IPS-15b (cell line): ENCODE measurements at regions not wholly inside any gene's neighbourhood (a gene's known extent, or its start where the extent isn't known, plus 50 kb on each side); places are given as distances from the start of the nearest gene placed in this dataset.

Experiments used
- H3K27me3 ChIP-seq: one replicate; pipeline ENCODE4 v1.6.1; 2013; ENCODE audit warnings: low read length; ENCODE audit not compliant: control insufficient read depth, insufficient read depth
- H3K36me3 ChIP-seq: one replicate; pipeline ENCODE4 v1.6.1; 2013; ENCODE audit warnings: low read length; ENCODE audit not compliant: control insufficient read depth, insufficient read depth
- H3K4me1 ChIP-seq: one replicate; pipeline ENCODE4 v1.6.1; 2013; ENCODE audit warnings: mild to moderate bottlenecking, low read length; ENCODE audit not compliant: control insufficient read depth, insufficient read depth
- H3K4me3 ChIP-seq: one replicate; pipeline ENCODE4 v1.5.1; 2013; ENCODE audit warnings: low read depth, low read length
- H3K9ac ChIP-seq: one replicate; pipeline ENCODE4 v1.6.1; 2013; ENCODE audit warnings: low read depth, mild to moderate bottlenecking, low read length
- H3K9me3 ChIP-seq: one replicate; pipeline ENCODE4 v1.6.1; 2013; ENCODE audit warnings: mild to moderate bottlenecking, low read length; ENCODE audit not compliant: control insufficient read depth, insufficient read depth

- no peak overlapping the region for H3K9ac ChIP-seq
- H3K9me3 ChIP-seq: no peaks in the 10 kb centered on the region
- H3K36me3 ChIP-seq: no peaks in the 10 kb centered on the region
Observed at GRCh38 chr14:34021096-34021495, 70.2 kb upstream of the EGLN3 start.

GRCh38 chr14:34020014-34020413 lies 69.1 kb upstream of the EGLN3 start:
- Histone ChIP-seq H3K4me1 (no peaks in the 10 kb centered on the region), H3K36me3 (no peaks in the 10 kb centered on the region), H3K9me3 (no peaks in the 10 kb centered on the region), H3K27me3 (no peaks in the 10 kb centered on the region), H3K4me3 (no peak overlapping the region), H3K9ac (no peak overlapping the region)

More at GRCh38 chr14:34021096-34021495, 70.2 kb upstream of the EGLN3 start:
- no peaks in the 10 kb centered on the region for H3K27me3 ChIP-seq
- H3K4me3 ChIP-seq: no peak overlapping the region
- H3K4me1 ChIP-seq: no peaks in the 10 kb centered on the region

GRCh38 chr14:34018564-34019244 lies 67.8 kb upstream of the EGLN3 start:
- H3K36me3 ChIP-seq: no peaks in the 10 kb centered on the region
- no peaks in the 10 kb centered on the region for H3K4me1 ChIP-seq
- no peak overlapping the region for H3K4me3 ChIP-seq
- no peak overlapping the region for H3K9ac ChIP-seq
- H3K27me3 ChIP-seq: no peaks in the 10 kb centered on the region
- H3K9me3 ChIP-seq: no peaks in the 10 kb centered on the region

GRCh38 chr14:34018125-34018524 lies 67.3 kb upstream of the EGLN3 start:
- H3K4me3 ChIP-seq: no peak overlapping the region
- no peak overlapping the region for H3K9ac ChIP-seq
- H3K9me3 ChIP-seq: no peaks in the 10 kb centered on the region
- H3K4me1 ChIP-seq: peaks cover 4% of the 10 kb centered on the region
- H3K27me3 ChIP-seq: no peaks in the 10 kb centered on the region
- H3K36me3 ChIP-seq: no peaks in the 10 kb centered on the region

GRCh38 chr14:34015383-34015782 lies 64.5 kb upstream of the EGLN3 start:
- Histone ChIP-seq H3K9me3 (no peaks in the 10 kb centered on the region), H3K9ac (no peak overlapping the region), H3K27me3 (no peaks in the 10 kb centered on the region), H3K4me1 (peaks cover 7% of the 10 kb centered on the region), H3K4me3 (no peak overlapping the region), H3K36me3 (no peaks in the 10 kb centered on the region)

GRCh38 chr14:34014936-34015335 lies 64.1 kb upstream of the EGLN3 start:
- Histone ChIP-seq H3K4me1 (peaks cover 7% of the 10 kb centered on the region), H3K9ac (no peak overlapping the region), H3K4me3 (no peak overlapping the region), H3K36me3 (no peaks in the 10 kb centered on the region), H3K9me3 (no peaks in the 10 kb centered on the region), H3K27me3 (no peaks in the 10 kb centered on the region)

GRCh38 chr14:34013721-34014060 lies 62.8 kb upstream of the EGLN3 start:
- H3K36me3 ChIP-seq: no peaks in the 10 kb centered on the region
- H3K9me3 ChIP-seq: no peaks in the 10 kb centered on the region
- no peak overlapping the region for H3K4me3 ChIP-seq
- H3K9ac ChIP-seq: no peak overlapping the region
- no peaks in the 10 kb centered on the region for H3K27me3 ChIP-seq
- peaks cover 7% of the 10 kb centered on the region for H3K4me1 ChIP-seq

GRCh38 chr14:34012978-34013720 lies 62.3 kb upstream of the EGLN3 start:
- Histone ChIP-seq H3K4me1 (peaks cover 7% of the 10 kb centered on the region), H3K9ac (no peak overlapping the region), H3K4me3 (no peak overlapping the region), H3K27me3 (no peaks in the 10 kb centered on the region), H3K9me3 (no peaks in the 10 kb centered on the region), H3K36me3 (no peaks in the 10 kb centered on the region)

GRCh38 chr14:34012369-34012768 lies 61.5 kb upstream of the EGLN3 start:
- no peaks in the 10 kb centered on the region for H3K36me3 ChIP-seq
- peaks cover 7% of the 10 kb centered on the region for H3K4me1 ChIP-seq
- H3K27me3 ChIP-seq: no peaks in the 10 kb centered on the region
- no peaks in the 10 kb centered on the region for H3K9me3 ChIP-seq
- H3K4me3 ChIP-seq: no peak overlapping the region
- no peak overlapping the region for H3K9ac ChIP-seq

GRCh38 chr14:34009956-34010355 lies 59.1 kb upstream of the EGLN3 start:
- Histone ChIP-seq H3K4me3 (no peak overlapping the region), H3K36me3 (no peaks in the 10 kb centered on the region), H3K9me3 (no peaks in the 10 kb centered on the region), H3K4me1 (peaks cover 7% of the 10 kb centered on the region), H3K27me3 (no peaks in the 10 kb centered on the region), H3K9ac (no peak overlapping the region)

- Histone ChIP-seq H3K4me1 (peaks cover 3% of the 10 kb centered on the region), H3K27me3 (no peaks in the 10 kb centered on the region), H3K36me3 (no peaks in the 10 kb centered on the region), H3K9me3 (no peaks in the 10 kb centered on the region), H3K4me3 (no peak overlapping the region), H3K9ac (no peak overlapping the region)
Observed at GRCh38 chr14:34007902-34008301, 57.0 kb upstream of the EGLN3 start.

- Histone ChIP-seq H3K9me3 (no peaks in the 10 kb centered on the region), H3K4me1 (no peaks in the 10 kb centered on the region), H3K9ac (no peak overlapping the region), H3K4me3 (no peak overlapping the region), H3K27me3 (no peaks in the 10 kb centered on the region), H3K36me3 (no peaks in the 10 kb centered on the region)
Observed at GRCh38 chr14:34005901-34006300, 55.0 kb upstream of the EGLN3 start.
